ENCODE measurements at regions not wholly inside any gene's neighbourhood (a gene's known extent, or its start where the extent isn't known, plus 50 kb on each side); places are given as distances from the start of the nearest gene placed in this dataset.

GRCh38 chr2:153047220-153047619 is 328.8 kb downstream of the ARL6IP6 start:
- H3K4me2 ChIP-seq (ENCODE audit: extremely low read depth, insufficient read depth, low read length): no peak overlapping the region

GRCh38 chr2:153043385-153043784 is 325.0 kb downstream of the ARL6IP6 start:
- Histone ChIP-seq H3K4me1 (ENCODE audit: control insufficient read depth, extremely low read depth, insufficient read depth, low read length) (no peaks in the 10 kb centered on the region), H3K79me2 (ENCODE audit: control insufficient read depth, insufficient read depth, low read length) (no peaks in the 10 kb centered on the region), H4K20me1 (ENCODE audit: control insufficient read depth, extremely low read depth, insufficient read depth, low read length) (no peaks in the 10 kb centered on the region), H3K4me2 (ENCODE audit: extremely low read depth, insufficient read depth, low read length) (no peak overlapping the region), H3K36me3 (ENCODE audit: control insufficient read depth, insufficient read depth, low read length) (no peaks in the 10 kb centered on the region), H3K27ac (ENCODE audit: insufficient read depth, low read length) (no peak overlapping the region), H3K4me3 (replicated peaks in 1 of 4; ENCODE audit: control extremely low read depth in 1 of 4, insufficient read depth in 1 of 4, low read depth in 3 of 4, low read length in 4 of 4) (no peak overlapping the region), H2AFZ (ENCODE audit: low read length) (no peak overlapping the region), H3K27me3 (ENCODE audit: control insufficient read depth, insufficient read depth, low read length) (no peaks in the 10 kb centered on the region), H3K9ac (ENCODE audit: insufficient read depth, low read length) (no peak overlapping the region), H3K9me3 (ENCODE audit: control insufficient read depth, insufficient read depth, low read depth, low read length) (no peaks in the 10 kb centered on the region)
- no peak for TF ChIP-seq EZH2 (IDR thresholded peaks at IDR 0.05; ENCODE audit: low read length, missing control alignments)
- no peak for TF ChIP-seq CTCF (conservative IDR thresholded peaks at IDR 0.05 in 1 of 2, IDR thresholded peaks at IDR 0.05 in 1 of 2; ENCODE audit: low read depth in 1 of 2, low read length in 2 of 2)
- DNase-seq (ENCODE audit: low read depth in 2 of 2): no peak

More at GRCh38 chr2:153047220-153047619, 328.8 kb downstream of the ARL6IP6 start:
- Histone ChIP-seq H3K79me2 (ENCODE audit: control insufficient read depth, insufficient read depth, low read length) (no peaks in the 10 kb centered on the region), H3K27me3 (ENCODE audit: control insufficient read depth, insufficient read depth, low read length) (no peaks in the 10 kb centered on the region), H3K9me3 (ENCODE audit: control insufficient read depth, insufficient read depth, low read depth, low read length) (no peaks in the 10 kb centered on the region), H3K9ac (ENCODE audit: insufficient read depth, low read length) (no peak overlapping the region), H3K4me1 (ENCODE audit: control insufficient read depth, extremely low read depth, insufficient read depth, low read length) (no peaks in the 10 kb centered on the region), H2AFZ (ENCODE audit: low read length) (no peak overlapping the region), H4K20me1 (ENCODE audit: control insufficient read depth, extremely low read depth, insufficient read depth, low read length) (no peaks in the 10 kb centered on the region), H3K36me3 (ENCODE audit: control insufficient read depth, insufficient read depth, low read length) (no peaks in the 10 kb centered on the region), H3K4me3 (replicated peaks in 1 of 4; ENCODE audit: control extremely low read depth in 1 of 4, insufficient read depth in 1 of 4, low read depth in 3 of 4, low read length in 4 of 4) (no peak overlapping the region), H3K27ac (ENCODE audit: insufficient read depth, low read length) (no peak overlapping the region)
- no peak for DNase-seq (ENCODE audit: low read depth in 2 of 2)
- TF ChIP-seq CTCF (conservative IDR thresholded peaks at IDR 0.05 in 1 of 2, IDR thresholded peaks at IDR 0.05 in 1 of 2; ENCODE audit: low read depth in 1 of 2, low read length in 2 of 2) (no peak), EZH2 (IDR thresholded peaks at IDR 0.05; ENCODE audit: low read length, missing control alignments) (no peak)

GRCh38 chr2:153028626-153029025 is 310.2 kb downstream of the ARL6IP6 start:
- Histone ChIP-seq H3K9ac (ENCODE audit: insufficient read depth, low read length) (no peak overlapping the region), H3K4me2 (ENCODE audit: extremely low read depth, insufficient read depth, low read length) (no peak overlapping the region), H3K27me3 (ENCODE audit: control insufficient read depth, insufficient read depth, low read length) (no peaks in the 10 kb centered on the region), H4K20me1 (ENCODE audit: control insufficient read depth, extremely low read depth, insufficient read depth, low read length) (no peaks in the 10 kb centered on the region), H3K27ac (ENCODE audit: insufficient read depth, low read length) (no peak overlapping the region), H3K79me2 (ENCODE audit: control insufficient read depth, insufficient read depth, low read length) (no peaks in the 10 kb centered on the region), H3K4me1 (ENCODE audit: control insufficient read depth, extremely low read depth, insufficient read depth, low read length) (no peaks in the 10 kb centered on the region), H3K36me3 (ENCODE audit: control insufficient read depth, insufficient read depth, low read length) (no peaks in the 10 kb centered on the region), H3K4me3 (replicated peaks in 1 of 4; ENCODE audit: control extremely low read depth in 1 of 4, insufficient read depth in 1 of 4, low read depth in 3 of 4, low read length in 4 of 4) (no peak overlapping the region), H2AFZ (ENCODE audit: low read length) (no peak overlapping the region), H3K9me3 (ENCODE audit: control insufficient read depth, insufficient read depth, low read depth, low read length) (no peaks in the 10 kb centered on the region)
- DNase-seq (ENCODE audit: low read depth in 2 of 2): no peak
- TF ChIP-seq EZH2 (IDR thresholded peaks at IDR 0.05; ENCODE audit: low read length, missing control alignments) (no peak), CTCF (conservative IDR thresholded peaks at IDR 0.05 in 1 of 2, IDR thresholded peaks at IDR 0.05 in 1 of 2; ENCODE audit: low read depth in 1 of 2, low read length in 2 of 2) (no peak)

All from fibroblast of lung (primary cell).